NCI-H526 treated with DMSO at 0.1 percent for 48 hours (cell line): ENCODE measurements at regions not wholly inside any gene's neighbourhood (a gene's known extent, or its start where the extent isn't known, plus 50 kb on each side); places are given as distances from the start of the nearest gene placed in this dataset.
"Not testable (repeated sequence)": the region's sequence is repeated elsewhere in the genome, so short reads cannot be mapped to it uniquely, and the experiment has no call there.

Experiments
- DNase-seq: peaks from one replicate; lab custom pipeline; 2025; lab: John Stamatoyannopoulos, UW

DNA sequence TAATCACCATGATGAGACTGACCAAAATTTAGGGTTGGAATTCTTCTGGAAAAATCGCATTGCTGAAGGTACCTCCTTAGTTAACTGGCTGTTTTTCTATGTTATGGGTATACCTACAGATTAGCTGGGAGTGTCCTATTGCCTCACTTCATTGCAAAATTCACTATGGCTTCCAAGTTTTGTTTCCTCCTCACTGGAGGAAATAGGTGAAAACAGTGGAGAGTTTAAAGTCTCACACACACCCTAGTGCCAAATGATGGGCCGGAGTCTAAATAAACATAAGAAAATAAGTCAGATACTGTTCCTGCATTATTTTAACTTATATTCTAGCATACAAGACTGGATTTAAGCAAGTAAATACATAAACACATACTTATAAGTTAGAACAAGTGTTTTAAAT, 98.2 kb downstream of the AHR start:
- DNase-seq = no peak

- DNase-seq = no peak
Measured at GRCh38 chr7:17401791-17402627, 103.6 kb downstream of the AHR start.

DNA sequence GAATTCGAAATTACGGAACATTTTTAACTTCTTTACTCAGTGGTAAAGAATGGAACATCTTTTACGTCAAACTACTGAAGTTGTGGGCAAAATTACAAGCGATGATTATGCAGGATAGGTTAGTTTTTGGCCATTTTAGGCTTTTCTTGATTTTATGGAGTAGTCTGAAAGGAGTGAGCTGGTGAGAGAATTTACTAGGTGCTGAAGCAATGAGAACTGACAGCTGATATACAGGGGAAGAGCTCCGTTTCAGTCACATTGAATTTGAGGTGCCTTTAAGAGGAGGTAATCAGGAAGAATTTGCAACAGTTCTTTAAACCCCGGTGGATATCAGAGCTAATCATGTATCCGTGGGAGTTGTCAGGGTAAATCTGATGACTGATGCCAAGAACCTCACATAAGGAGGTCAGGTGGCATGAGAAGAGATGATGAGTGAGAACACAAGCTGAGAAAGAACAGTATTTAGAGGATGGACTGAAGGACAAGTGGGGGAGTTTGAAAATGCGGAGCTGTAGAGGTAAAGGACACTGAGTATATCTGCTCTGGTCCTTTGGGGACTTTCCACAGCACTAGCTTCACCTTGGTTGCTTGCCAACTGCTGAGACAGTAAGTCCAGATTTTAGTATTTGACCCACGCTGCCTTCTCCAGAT, 104.3 kb downstream of the AHR start:
- no peak for DNase-seq

DNA sequence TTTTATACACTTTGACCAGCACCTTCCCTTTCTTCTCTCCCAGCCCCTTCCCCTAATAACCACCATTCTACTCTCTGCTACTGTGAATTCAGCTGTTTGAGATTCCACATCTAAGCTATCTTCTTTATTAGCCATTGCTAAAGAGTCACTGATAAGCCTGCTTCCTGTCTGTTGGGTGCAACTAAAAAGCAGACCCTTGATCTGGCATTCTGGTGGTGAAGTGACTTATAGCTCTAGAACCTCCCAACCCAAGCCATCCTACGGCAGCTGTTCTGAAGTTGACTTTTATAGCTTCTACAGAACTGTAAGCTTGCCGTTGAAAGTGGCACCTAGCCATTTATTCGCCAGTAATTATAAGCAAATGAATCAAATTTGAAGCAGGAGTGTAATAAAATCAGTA, 105.6 kb downstream of the AHR start:
- DNase-seq = no peak

DNA sequence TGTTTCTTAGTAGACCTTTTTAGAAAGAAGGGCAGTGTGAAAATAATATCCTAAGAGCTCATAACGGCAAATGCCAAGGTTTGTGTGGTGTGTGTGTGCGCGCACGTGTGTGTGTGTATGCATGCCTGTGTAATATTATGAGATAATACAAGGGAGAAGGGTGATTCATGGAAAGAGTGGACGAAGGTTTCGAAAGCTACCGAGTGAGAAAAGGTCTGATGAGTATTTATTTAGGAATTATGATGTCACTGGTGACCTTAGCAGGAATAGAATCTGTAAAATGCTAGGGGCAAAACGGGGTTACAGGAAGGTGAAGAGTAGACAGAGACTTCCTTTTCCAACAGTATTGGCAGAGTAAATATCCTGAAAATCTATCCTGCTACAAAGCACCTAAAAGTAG, 107.3 kb downstream of the AHR start:
- no peak for DNase-seq

DNA sequence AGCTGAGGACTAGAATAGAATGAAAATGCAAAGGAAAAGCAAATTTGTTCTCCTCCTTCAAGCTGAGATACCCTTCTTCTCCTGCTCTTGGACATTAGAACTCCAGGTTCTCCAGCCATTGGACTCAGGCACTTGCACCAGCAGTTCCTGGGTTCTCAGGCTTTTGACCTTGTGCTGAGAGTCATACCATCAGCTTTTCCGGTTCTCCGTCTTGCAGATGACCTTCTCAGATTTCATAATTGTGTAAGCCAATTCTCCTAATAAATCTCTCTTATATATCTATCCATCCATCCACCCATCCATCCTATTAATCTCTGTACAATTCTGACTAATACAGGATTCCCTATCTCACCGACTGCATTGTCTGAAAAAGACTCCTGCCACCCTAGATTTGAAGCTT, 108.3 kb downstream of the AHR start:
- DNase-seq = no peak

DNA sequence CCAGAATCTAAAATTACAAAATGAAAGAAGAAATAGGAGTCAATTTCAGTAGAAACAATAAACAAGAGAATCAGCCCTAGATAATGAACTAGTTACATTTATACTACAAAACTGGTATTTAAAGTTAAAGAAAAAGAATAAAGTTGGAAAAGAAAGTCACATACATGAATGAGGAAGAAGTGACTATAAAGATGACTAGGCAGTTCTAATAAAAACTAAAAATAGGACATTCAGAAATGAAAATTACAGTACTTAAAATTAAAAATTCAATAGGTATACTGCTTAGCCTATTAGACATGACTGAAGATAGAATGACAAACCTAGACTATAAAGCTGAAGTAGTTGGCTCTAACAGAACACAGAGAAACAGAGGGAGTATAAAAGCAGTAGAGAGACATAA, 108.8 kb downstream of the AHR start:
- no peak for DNase-seq

DNA sequence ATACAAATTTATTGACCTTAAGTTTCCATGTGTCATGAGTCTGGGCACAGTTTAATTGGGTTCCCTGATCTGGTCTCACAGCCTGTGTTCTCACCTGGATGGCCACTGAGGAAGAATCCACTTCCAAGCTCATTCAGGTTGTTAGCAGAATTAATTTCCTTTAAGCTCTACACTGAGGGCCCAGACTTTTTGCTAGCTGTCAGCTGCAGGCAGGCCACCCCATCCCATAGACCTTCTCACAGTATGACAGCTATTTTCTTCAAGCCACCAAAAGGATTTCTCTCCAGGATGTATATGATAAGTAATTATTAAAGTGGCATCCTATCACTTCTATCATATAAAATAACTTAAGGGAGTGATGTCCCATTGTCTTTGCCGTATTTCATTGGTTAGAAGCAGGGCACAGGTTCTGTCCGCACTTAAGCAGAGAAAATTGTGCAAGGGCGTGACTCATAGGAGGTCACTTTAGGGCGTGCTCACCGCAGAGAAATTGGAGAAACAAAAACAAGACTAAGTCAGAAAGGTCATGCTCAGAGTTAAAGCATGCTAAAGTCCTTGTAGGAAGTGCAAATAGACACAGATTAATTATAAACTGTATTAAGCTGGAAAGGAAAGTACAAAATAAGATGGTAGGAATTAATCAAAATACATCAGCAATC, 109.9 kb downstream of the AHR start:
- DNase-seq = no peak

GRCh38 chr7:17408904-17409290, 110.4 kb downstream of the AHR start:
- DNase-seq = no peak

DNA sequence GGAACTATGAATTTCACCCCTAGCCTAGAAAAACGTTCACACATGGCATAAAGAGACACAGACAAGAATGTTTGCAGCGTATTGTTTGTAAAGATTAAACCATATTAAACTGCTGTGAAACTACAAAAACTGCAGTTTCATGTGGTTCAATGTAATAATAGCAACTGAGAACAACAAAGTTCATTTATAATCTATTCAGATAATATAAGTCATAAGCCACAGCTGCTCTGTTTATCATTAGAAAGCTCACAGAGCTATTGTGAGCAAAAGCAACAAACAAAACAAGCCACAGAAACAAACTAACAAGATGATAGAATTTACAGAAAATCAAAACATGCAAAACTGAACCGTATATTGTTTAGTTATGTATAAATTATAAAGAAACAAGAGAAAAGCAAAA, 113.5 kb downstream of the AHR start:
- DNase-seq = no peak

GRCh38 chr7:17412883-17413282, 114.4 kb downstream of the AHR start:
- DNase-seq = no peak

- DNase-seq = no peak
Measured at GRCh38 chr7:17415955-17416354, 117.5 kb downstream of the AHR start.

DNA sequence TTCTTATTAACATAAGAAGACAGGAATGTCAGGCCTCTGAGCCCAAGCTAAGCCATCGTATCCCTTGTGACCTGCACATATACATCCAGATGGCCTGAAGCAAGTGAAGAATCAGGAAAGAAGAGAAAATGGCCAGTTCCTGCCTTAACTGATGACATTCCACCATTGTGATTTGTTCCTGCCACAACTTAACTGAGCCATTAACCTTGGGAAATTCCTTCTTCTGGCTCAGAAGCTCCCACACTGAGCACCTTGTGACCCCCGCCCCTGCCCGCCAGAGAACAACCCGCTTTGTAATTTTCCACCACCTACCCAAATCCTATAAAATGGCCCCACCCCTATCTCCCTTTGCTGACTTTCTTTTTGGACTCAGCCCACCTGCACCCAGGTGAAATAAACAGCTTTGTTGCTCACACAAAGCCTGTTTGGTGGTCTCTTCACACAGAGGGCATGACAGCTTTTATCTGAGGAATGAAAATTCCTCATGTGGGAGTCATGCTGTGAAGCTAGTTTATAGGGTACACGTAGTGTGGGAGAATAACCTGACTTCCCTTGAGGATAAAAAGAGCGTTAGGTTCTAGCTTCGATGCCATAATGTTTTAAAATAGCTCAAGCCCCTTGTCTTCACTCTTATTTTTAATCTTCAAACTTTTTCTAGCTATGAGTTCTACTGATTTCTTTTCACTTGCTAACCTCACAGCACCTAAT, 122.0 kb downstream of the AHR start:
- not testable (repeated sequence) for DNase-seq

DNA sequence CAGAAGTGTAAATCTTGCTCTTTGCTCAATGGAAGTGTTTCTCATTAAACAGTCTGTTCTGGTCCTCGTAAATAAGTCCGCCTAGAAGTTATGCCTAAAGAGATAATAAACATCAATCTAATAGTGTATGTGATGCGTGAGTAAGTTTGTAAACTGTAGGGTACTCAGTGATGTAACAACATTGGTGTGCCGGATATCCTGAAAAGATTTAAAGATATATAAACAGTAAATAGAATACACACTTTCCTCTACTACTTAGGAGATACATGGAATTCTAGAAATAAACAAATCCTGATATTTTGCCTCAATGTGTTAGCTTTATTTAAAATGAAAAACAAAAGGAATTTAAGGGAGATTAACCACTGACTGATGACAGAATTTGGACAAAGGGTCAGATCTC, 123.5 kb downstream of the AHR start:
- DNase-seq = no peak

GRCh38 chr7:17422966-17423365, 124.5 kb downstream of the AHR start:
- DNase-seq = no peak

DNA sequence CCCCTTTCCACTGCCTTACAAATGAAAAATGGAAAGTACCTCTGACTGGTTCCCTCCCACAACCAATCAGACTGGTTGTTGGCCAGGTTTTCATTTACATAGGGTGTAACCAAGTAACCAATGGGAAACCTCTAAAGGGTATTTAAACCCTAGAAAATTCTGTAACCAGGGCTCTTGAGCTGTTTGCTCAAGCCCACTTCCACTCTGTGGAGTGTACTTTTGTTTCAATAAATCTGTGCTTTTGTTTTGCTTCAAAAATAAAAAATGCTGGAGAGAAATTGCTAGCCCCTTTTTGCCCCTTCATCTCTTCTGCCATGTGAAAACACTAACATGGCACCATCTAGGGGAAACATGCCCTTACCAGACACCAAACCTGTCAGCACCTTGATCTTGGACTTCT, 129.5 kb downstream of the AHR start:
- no peak for DNase-seq

DNA sequence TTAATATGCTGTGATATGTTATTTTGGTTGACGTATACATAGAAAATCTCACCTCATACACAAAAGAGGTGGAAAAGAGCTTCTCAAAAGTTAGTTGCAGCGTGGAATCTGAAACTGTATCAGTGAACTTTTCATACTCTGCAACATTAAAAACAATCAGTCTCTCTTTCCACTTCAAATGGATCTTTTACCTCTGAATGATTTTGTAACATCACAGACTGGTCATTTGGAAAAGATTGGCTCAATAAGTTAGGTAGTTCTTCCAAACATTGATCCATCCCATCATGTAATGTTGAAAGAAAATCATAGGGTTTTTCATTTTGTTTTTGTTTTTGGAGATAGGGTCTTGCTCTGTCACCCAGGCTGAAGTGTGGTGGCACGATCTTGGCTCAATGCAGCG, 131.1 kb downstream of the AHR start:
- DNase-seq = no peak

DNA sequence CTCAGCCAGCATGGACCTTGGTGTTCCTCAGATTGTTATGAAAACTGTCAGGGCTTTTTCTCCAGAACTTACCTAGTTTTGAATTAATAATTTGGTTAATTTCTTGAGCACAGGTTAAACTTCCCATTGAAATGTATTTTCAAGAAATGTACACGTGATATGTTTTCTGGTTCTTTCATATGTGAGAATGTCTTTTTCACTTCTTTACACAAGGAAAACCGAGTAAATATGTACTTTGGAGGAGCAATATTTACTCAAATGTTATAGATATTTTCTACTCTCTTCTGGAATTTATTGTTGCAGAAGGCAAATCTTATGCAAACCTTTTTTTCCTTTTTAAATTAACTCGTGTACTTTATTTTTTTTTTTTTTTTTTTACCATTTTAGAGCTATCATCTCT, 134.3 kb downstream of the AHR start:
- no peak for DNase-seq

DNA sequence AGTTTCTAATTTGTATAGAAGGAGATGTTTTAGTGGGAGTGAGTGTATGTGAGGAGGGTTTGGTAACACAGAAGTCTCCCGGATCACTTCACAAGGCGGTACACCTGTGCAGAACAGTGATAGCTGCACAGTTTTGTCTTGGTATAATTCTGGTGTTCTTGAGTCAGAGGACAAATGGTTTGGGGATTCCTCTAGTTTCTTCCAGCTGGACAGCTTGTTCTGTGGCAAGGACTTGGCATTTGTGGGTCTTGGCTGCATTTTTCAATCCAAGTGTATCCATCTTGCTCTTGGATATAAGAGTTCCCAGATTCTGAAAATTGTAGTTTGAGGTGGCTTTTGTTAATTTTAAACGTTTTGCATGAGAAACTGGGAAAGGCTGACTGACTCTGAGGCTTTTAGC, 135.7 kb downstream of the AHR start:
- no peak for DNase-seq

GRCh38 chr7:17434841-17435692, 136.6 kb downstream of the AHR start:
- no peak for DNase-seq

DNA sequence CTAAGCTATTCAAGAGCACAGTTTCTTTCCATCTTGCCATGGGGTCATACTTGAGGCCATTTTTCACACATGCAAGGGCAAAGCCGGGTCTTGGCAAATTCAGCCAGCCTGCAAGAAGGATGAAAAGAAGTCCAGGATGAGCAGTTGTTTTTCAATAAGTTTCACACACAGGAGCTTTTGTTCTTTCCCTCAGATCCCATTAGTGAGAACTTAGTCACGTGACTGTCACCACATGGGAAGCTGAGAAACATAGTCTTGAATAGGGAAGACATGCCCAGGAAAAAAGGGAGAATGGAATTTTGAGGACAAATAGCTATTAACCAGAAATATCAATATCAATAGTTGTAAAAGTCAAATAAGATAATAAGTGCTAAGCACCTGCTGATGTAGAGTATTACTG, 137.7 kb downstream of the AHR start:
- no peak for DNase-seq

DNA sequence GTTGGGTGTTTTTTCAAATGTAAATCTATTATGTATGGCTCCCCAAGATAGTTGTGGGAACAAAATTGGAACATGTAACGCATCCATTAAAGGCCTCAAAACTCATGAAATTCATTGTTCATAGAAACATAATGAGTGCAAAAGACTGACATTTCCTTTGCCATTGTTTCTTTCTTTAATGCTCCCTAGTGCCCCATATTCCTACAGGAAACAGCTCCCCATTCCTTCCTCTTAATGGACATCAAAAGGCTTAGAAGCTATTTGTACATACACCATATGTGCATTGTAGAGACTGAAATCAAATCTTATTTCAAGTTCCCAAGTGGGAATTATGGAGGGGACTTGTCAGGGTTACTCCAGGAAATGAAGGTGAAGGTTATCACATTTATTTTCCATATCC, 139.1 kb downstream of the AHR start:
- no peak for DNase-seq
